Transverse colon (tissue), 4 donors: ENCODE measurements at regions not wholly inside any gene's neighbourhood (a gene's known extent, or its start where the extent isn't known, plus 50 kb on each side); places are given as distances from the start of the nearest gene placed in this dataset.
"Not testable (repeated sequence)": the region's sequence is repeated elsewhere in the genome, so short reads cannot be mapped to it uniquely, and the experiment has no call there.

Experiments used
- DNase-seq: peaks from one replicate; pipeline ENCODE4 v3.0.0-alpha.2; 2019
- H3K27ac ChIP-seq, 4 donors: fragments of 200-600 bp; sonication (generic); 2 replicates each; pipeline ENCODE4 v1.5.1; 2016 to 2018; ENCODE audit warnings: inconsistent platforms in 4 of 4
- H3K27me3 ChIP-seq: fragments of 200-600 bp; sonication (generic); 2 replicates; pipeline ENCODE4 v1.5.1; 2017; ENCODE audit warnings: inconsistent platforms
- H3K36me3 ChIP-seq, 4 donors: fragments of 200-600 bp; sonication (generic); 2 replicates each; pipeline ENCODE4 v1.5.1; 2017 to 2019; ENCODE audit warnings: inconsistent platforms in 4 of 4
- H3K4me1 ChIP-seq, 4 donors: fragments of 200-600 bp; sonication (generic); 2 replicates each; pipeline ENCODE4 v1.5.1; 2017 to 2020; ENCODE audit warnings: inconsistent platforms in 4 of 4
- H3K4me3 ChIP-seq, 4 donors: fragments of 200-600 bp; sonication (generic); 1 replicate in 1 of 4; 2 replicates in 3 of 4; pipeline versions ENCODE4 v1.5.1 to v1.6.1; 2017 to 2019; ENCODE audit warnings: inconsistent platforms in 4 of 4
- H3K9me3 ChIP-seq, 2 donors: fragments of 200-600 bp; sonication (generic); 2 replicates each; pipeline ENCODE4 v1.5.1; 2017 to 2019; ENCODE audit warnings: inconsistent platforms in 2 of 2
- CTCF ChIP-seq, 5 experiments: fragments of 200-600 bp in 3 of 5; fragments of 450-650 bp in 2 of 5; sonication (generic) in 3 of 5; IDR thresholded peaks; 1 replicate in 2 of 5; 2 replicates in 3 of 5; pipeline ENCODE4 v1.5.1; 2016 to 2017; ENCODE audit warnings: antibody characterized with exemption in 5 of 5, inconsistent platforms in 3 of 5, mild to moderate bottlenecking in 2 of 5, moderate library complexity in 1 of 5
- EP300 ChIP-seq: sonication (generic); formaldehyde crosslinking; IDR thresholded peaks from one replicate; pipeline ENCODE4 v1.6.1; 2017; ENCODE audit warnings: antibody characterized with exemption, low read depth
- POLR2A ChIP-seq: fragments of 450-650 bp; IDR thresholded peaks from one replicate; pipeline ENCODE4 v1.6.1; 2016; ENCODE audit warnings: antibody characterized with exemption, mild to moderate bottlenecking, moderate library complexity
- POLR2AphosphoS5 ChIP-seq, 3 donors: sonication (generic); formaldehyde crosslinking; IDR thresholded peaks; one replicate each; pipeline ENCODE4 v1.6.1; 2016; ENCODE audit warnings: antibody characterized with exemption in 3 of 3
- WGBS, 2 donors: methylation state at CpG; one replicate each; pipeline ENCODE4 v1.1.5; 2018; ENCODE audit warnings: low coverage in 1 of 2; 5-methylcytosine and 5-hydroxymethylcytosine counted together
- in situ Hi-C, 4 donors: fragments of 200-750 bp; cut with MboI; loops; one replicate each; pipeline versions ENCODE4 v1.15.0 to v1.15.1; 2017; ENCODE audit warnings: low sequenced_read_pairs in 3 of 4, low pct_ligation_motif_present in 1 of 4, low pct_unique_long_range_greater_than_20kb in 1 of 4
- intact Hi-C: fragments of 100-400 bp; cut with DNase I; formaldehyde crosslinking; loops from one replicate; pipeline ENCODE4 v1.15.1; 2023; ENCODE audit warnings: low total_unique reads

- H3K36me3 ChIP-seq, result no peaks in the 10 kb centered on the region
- intact Hi-C loops (no loop called here), in situ Hi-C loops (no loop called here)
- peaks cover 0 to 4% of the 10 kb centered on the region in 2 donors for H3K9me3 ChIP-seq
- H3K27me3 ChIP-seq, result no peaks in the 10 kb centered on the region
- TF ChIP-seq CTCF (IDR thresholded peaks at IDR 0.05) (no peak), POLR2A (no peak), POLR2AphosphoS5 (IDR thresholded peaks at IDR 0.05) (no peak), EP300 (no peak)
- 11 to 34% methylated on average over 1 of the region's 1 CpG for WGBS, 2 donors
- DNase-seq, result no peak
- H3K4me1 ChIP-seq, result peaks cover 0 to 37% (median 13%) of the 10 kb centered on the region in 4 donors
- H3K4me3 ChIP-seq, result no peak overlapping the region
- H3K27ac ChIP-seq, result no peak overlapping the region
These were observed 137.9 kb upstream of the ZC3H15 start for GRCh38 chr2:186348200-186348599.

- Histone ChIP-seq H3K9me3 (peaks cover 0 to 7% of the 10 kb centered on the region in 2 donors), H3K4me1 (peaks cover 0 to 37% (median 13%) of the 10 kb centered on the region in 4 donors), H3K27ac (no peak overlapping the region), H3K4me3 (no peak overlapping the region), H3K27me3 (no peaks in the 10 kb centered on the region), H3K36me3 (no peaks in the 10 kb centered on the region)
- WGBS, 2 donors, result 2 to 7% methylated on average over 2 of the region's 2 CpGs
- intact Hi-C loops, result no loop called here
- no peak for TF ChIP-seq POLR2A
- TF ChIP-seq EP300, result no peak
- no peak for TF ChIP-seq CTCF (IDR thresholded peaks at IDR 0.05)
- TF ChIP-seq POLR2AphosphoS5 (IDR thresholded peaks at IDR 0.05), result no peak
- in situ Hi-C loops, result no loop called here
- no peak for DNase-seq
These were observed 136.6 kb upstream of the ZC3H15 start for GRCh38 chr2:186349508-186349907.

- WGBS, 2 donors, result 88% methylated on average over 3 of the region's 3 CpGs; no CpG with 5 or more reads in 1 of the 2 donors
- DNase-seq, H3K4me1 ChIP-seq, H3K36me3 ChIP-seq, H3K27ac ChIP-seq, intact Hi-C loops, H3K27me3 ChIP-seq, H3K9me3 ChIP-seq, in situ Hi-C loops, H3K4me3 ChIP-seq: not testable (repeated sequence)
These were observed 131.9 kb upstream of the ZC3H15 start for GRCh38 chr2:186354160-186354559.

- no peaks in the 10 kb centered on the region for H3K36me3 ChIP-seq
- TF ChIP-seq POLR2AphosphoS5 (IDR thresholded peaks at IDR 0.05) (no peak), POLR2A (no peak), EP300 (no peak), CTCF (IDR thresholded peaks at IDR 0.05) (no peak)
- intact Hi-C loops (no loop called here), in situ Hi-C loops (no loop called here)
- no peak overlapping the region for H3K27ac ChIP-seq
- WGBS, 2 donors, result 76 to 83% methylated on average over 1 of the region's 1 CpG
- no peaks in the 10 kb centered on the region for H3K4me1 ChIP-seq
- no peak for DNase-seq
- H3K4me3 ChIP-seq, result no peak overlapping the region
- H3K9me3 ChIP-seq, result no peaks in the 10 kb centered on the region
- no peaks in the 10 kb centered on the region for H3K27me3 ChIP-seq
These were observed 120.7 kb upstream of the ZC3H15 start for GRCh38 chr2:186365406-186365805.

- Histone ChIP-seq H3K9me3 (peaks cover 0 to 4% of the 10 kb centered on the region in 2 donors), H3K27ac (no peak overlapping the region), H3K36me3 (peaks cover 0 to 3% (median 0%) of the 10 kb centered on the region in 4 donors), H3K27me3 (no peaks in the 10 kb centered on the region), H3K4me1 (no peaks in the 10 kb centered on the region), H3K4me3 (no peak overlapping the region)
- WGBS, 2 donors, result 87 to 89% methylated on average over 3 of the region's 3 CpGs
- DNase-seq, result no peak
- TF ChIP-seq POLR2AphosphoS5 (IDR thresholded peaks at IDR 0.05) (no peak), EP300 (no peak), POLR2A (no peak), CTCF (IDR thresholded peaks at IDR 0.05) (no peak)
- intact Hi-C loops (no loop called here), in situ Hi-C loops (no loop called here)
These were observed 107.0 kb upstream of the ZC3H15 start for GRCh38 chr2:186379052-186379451.
